GM21390 (cell line): ENCODE measurements at regions not wholly inside any gene's neighbourhood (a gene's known extent, or its start where the extent isn't known, plus 50 kb on each side); places are given as distances from the start of the nearest gene placed in this dataset.
A peak's percentile ranks its signal among the peaks of the same experiment; 100 is the strongest.

Experiments used
- ATAC-seq: cut with Tn5 transposase; IDR thresholded peaks from one replicate; pipeline ENCODE4 v1.9.1; 2021; ENCODE audit not compliant: unreplicated experiment

- no peak for ATAC-seq
Measured at GRCh38 chr4:35608205-35608604, 636.1 kb downstream of the ARAP2 start.

- ATAC-seq: no peak
Measured at GRCh38 chr4:35614120-35614519, 630.2 kb downstream of the ARAP2 start.

GRCh38 chr4:35639929-35640328, 604.4 kb downstream of the ARAP2 start:
- ATAC-seq: no peak

- ATAC-seq: no peak
Measured at GRCh38 chr4:35643661-35644060, 600.7 kb downstream of the ARAP2 start.

GRCh38 chr4:35644591-35644990, 599.7 kb downstream of the ARAP2 start:
- ATAC-seq: no peak

GRCh38 chr4:35649011-35649410, 595.3 kb downstream of the ARAP2 start:
- no peak for ATAC-seq

- no peak for ATAC-seq
Measured at GRCh38 chr4:35649778-35650177, 594.5 kb downstream of the ARAP2 start.

- no peak for ATAC-seq
Measured at GRCh38 chr4:35652197-35652596, 592.1 kb downstream of the ARAP2 start.

- no peak for ATAC-seq
Measured at GRCh38 chr4:35653451-35653850, 590.9 kb downstream of the ARAP2 start.

GRCh38 chr4:35673137-35673536, 571.2 kb downstream of the ARAP2 start:
- no peak for ATAC-seq

- ATAC-seq: no peak
Measured at GRCh38 chr4:35684755-35685154, 559.6 kb downstream of the ARAP2 start.

- ATAC-seq: no peak
Measured at GRCh38 chr4:35689870-35690269, 554.4 kb downstream of the ARAP2 start.

GRCh38 chr4:35690271-35690670, 554.0 kb downstream of the ARAP2 start:
- no peak for ATAC-seq

GRCh38 chr4:35695003-35695402, 549.3 kb downstream of the ARAP2 start:
- no peak for ATAC-seq

GRCh38 chr4:35695421-35695820, 548.9 kb downstream of the ARAP2 start:
- ATAC-seq: no peak

- ATAC-seq: peak; percentile 57
Measured at GRCh38 chr4:35697210-35697736, 547.0 kb downstream of the ARAP2 start.

- no peak for ATAC-seq
Measured at GRCh38 chr4:35700663-35701062, 543.7 kb downstream of the ARAP2 start.

GRCh38 chr4:35709080-35709479, 535.2 kb downstream of the ARAP2 start:
- no peak for ATAC-seq

- no peak for ATAC-seq
Measured at GRCh38 chr4:35710343-35710742, 534.0 kb downstream of the ARAP2 start.

GRCh38 chr4:35711127-35711526, 533.2 kb downstream of the ARAP2 start:
- no peak for ATAC-seq

- ATAC-seq: no peak
Measured at GRCh38 chr4:35723973-35724372, 520.3 kb downstream of the ARAP2 start.

- no peak for ATAC-seq
Measured at GRCh38 chr4:35725131-35725530, 519.2 kb downstream of the ARAP2 start.

- no peak for ATAC-seq
Measured at GRCh38 chr4:35730414-35730813, 513.9 kb downstream of the ARAP2 start.
